Subcutaneous abdominal adipose tissue (tissue), 5 donors: ENCODE measurements at regions not wholly inside any gene's neighbourhood (a gene's known extent, or its start where the extent isn't known, plus 50 kb on each side); places are given as distances from the start of the nearest gene placed in this dataset.

Experiments
- H3K27ac ChIP-seq: one replicate; pipeline ENCODE4 v1.7.0; 2013; ENCODE audit warnings: low read depth, mild to moderate bottlenecking, inconsistent platforms, low read length, moderate library complexity
- H3K27me3 ChIP-seq, 5 donors: one replicate each; pipeline ENCODE4 v1.7.0; 2013; ENCODE audit warnings: low read length in 5 of 5, inconsistent platforms in 1 of 5; ENCODE audit not compliant: control insufficient read depth in 5 of 5, insufficient read depth in 4 of 5
- H3K36me3 ChIP-seq, 5 donors: one replicate each; pipeline ENCODE4 v1.7.0; 2013; ENCODE audit warnings: low read length in 5 of 5; ENCODE audit not compliant: control insufficient read depth in 5 of 5, insufficient read depth in 5 of 5
- H3K4me1 ChIP-seq, 5 donors: one replicate each; pipeline ENCODE4 v1.7.0; 2013; ENCODE audit warnings: low read length in 5 of 5, mild to moderate bottlenecking in 3 of 5, moderate library complexity in 1 of 5; ENCODE audit not compliant: control insufficient read depth in 5 of 5, insufficient read depth in 5 of 5
- H3K4me3 ChIP-seq, 5 donors: one replicate each; pipeline ENCODE4 v1.7.0; 2013; ENCODE audit warnings: low read length in 5 of 5, low read depth in 1 of 5
- H3K9ac ChIP-seq, 5 donors: one replicate each; pipeline ENCODE4 v1.7.0; 2013; ENCODE audit warnings: low read length in 5 of 5, mild to moderate bottlenecking in 4 of 5, moderate library complexity in 3 of 5
- H3K9me3 ChIP-seq, 5 donors: one replicate each; pipeline ENCODE4 v1.7.0; 2013; ENCODE audit warnings: low read length in 5 of 5; ENCODE audit not compliant: control insufficient read depth in 5 of 5
- donor health status: healthy.
- donor health status: healthy.
- donor health status: healthy.
- donor health status: healthy.
- donor health status: healthy.

- Histone ChIP-seq H3K4me1 (no peaks in the 10 kb centered on the region), H3K4me3 (no peak overlapping the region), H3K27ac (no peak overlapping the region), H3K9ac (no peak overlapping the region), H3K27me3 (no peaks in the 10 kb centered on the region), H3K36me3 (no peaks in the 10 kb centered on the region), H3K9me3 (peaks cover 0 to 9% (median 4%) of the 10 kb centered on the region in 5 donors)
Observed at GRCh38 chr2:193824474-193824873, 1629.7 kb upstream of the TMEFF2 start.

- H3K9me3 ChIP-seq = peaks cover 0 to 10% (median 4%) of the 10 kb centered on the region in 5 donors
- H3K36me3 ChIP-seq = no peaks in the 10 kb centered on the region
- no peak overlapping the region for H3K4me3 ChIP-seq
- no peaks in the 10 kb centered on the region for H3K4me1 ChIP-seq
- H3K27ac ChIP-seq = no peak overlapping the region
- H3K27me3 ChIP-seq = no peaks in the 10 kb centered on the region
- H3K9ac ChIP-seq = no peak overlapping the region
Observed at GRCh38 chr2:193818801-193819499, 1624.2 kb upstream of the TMEFF2 start.

DNA sequence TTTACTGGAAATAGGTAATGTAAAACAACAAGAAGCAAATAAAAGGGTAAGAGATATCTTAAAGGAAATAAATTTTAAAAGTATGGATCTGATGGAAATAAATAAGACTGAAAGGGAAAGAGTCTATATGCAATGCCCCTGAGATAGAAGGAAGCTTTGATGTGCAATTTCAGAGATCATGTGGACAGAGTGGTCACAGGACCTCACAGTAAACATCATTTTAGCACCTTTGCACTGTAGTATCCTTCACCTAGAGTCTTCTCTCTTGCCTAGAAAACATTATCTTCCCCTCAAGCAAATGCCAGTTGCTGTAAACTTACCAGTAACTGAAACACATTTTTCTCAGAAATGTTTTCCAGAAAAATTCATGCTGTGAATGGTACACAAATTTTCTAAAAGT lies 1621.3 kb upstream of the TMEFF2 start:
- Histone ChIP-seq H3K4me3 (no peak overlapping the region), H3K4me1 (no peaks in the 10 kb centered on the region), H3K27ac (no peak overlapping the region), H3K9me3 (peaks cover 0 to 10% (median 0%) of the 10 kb centered on the region in 5 donors), H3K36me3 (no peaks in the 10 kb centered on the region), H3K27me3 (no peaks in the 10 kb centered on the region), H3K9ac (no peak overlapping the region)

GRCh38 chr2:193810533-193810932 lies 1615.8 kb upstream of the TMEFF2 start:
- Histone ChIP-seq H3K9ac (no peak overlapping the region), H3K4me3 (no peak overlapping the region), H3K4me1 (no peaks in the 10 kb centered on the region), H3K36me3 (no peaks in the 10 kb centered on the region), H3K27me3 (no peaks in the 10 kb centered on the region), H3K9me3 (peaks cover 0 to 3% (median 0%) of the 10 kb centered on the region in 5 donors), H3K27ac (no peak overlapping the region)

DNA sequence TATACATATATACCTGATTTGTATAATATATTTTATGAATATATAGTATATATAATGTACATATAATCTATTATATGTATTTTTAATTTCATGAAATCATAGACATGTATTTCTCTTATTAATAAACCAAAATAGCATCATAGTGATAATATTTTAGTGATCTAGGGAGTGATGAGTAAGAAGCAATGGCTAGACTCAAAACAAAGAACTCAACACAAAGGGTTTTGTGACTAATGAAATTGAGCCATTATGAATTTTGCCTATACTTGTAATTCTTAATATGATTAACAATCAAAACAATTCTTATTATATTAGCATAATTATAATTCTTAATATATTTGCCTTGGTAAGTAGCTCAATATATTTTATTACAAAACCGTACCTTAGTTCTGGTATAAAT lies 1614.1 kb upstream of the TMEFF2 start:
- no peaks in the 10 kb centered on the region for H3K36me3 ChIP-seq
- H3K9me3 ChIP-seq = peaks cover 0 to 3% (median 0%) of the 10 kb centered on the region in 5 donors
- no peaks in the 10 kb centered on the region for H3K27me3 ChIP-seq
- no peak overlapping the region for H3K4me3 ChIP-seq
- H3K27ac ChIP-seq = no peak overlapping the region
- no peak overlapping the region for H3K9ac ChIP-seq
- H3K4me1 ChIP-seq = no peaks in the 10 kb centered on the region

DNA sequence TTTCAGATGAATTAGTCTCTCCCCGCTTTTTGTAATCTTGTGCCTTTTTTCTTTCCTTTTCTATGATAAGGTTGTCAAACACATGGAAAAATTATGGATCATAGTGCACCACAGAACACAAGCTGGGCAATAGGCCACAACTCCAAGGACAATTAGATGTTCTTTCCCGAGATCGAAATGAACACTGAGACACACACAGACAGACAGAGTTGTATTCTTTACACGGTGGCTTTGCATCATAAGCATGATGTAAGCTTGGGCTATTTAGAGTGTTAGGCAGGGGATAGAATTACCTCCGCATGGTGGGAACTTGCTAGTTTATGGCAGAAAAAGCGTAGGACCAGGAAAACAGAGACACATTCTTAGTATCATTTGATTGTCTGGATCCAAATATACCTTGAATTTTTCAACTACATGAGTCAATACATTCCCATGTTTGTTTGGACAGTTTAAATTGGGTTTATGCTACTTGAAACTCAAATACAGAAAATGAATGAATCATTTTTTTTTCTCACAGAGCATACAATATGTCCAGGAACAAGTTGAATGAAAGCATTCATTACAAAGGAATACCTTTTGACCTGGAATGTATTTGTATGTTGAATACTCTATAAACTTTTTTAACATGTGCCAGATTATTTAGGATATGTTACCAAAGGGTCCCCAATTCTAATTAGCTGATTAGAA lies 1611.5 kb upstream of the TMEFF2 start:
- H3K9me3 ChIP-seq = no peaks in the 10 kb centered on the region
- H3K9ac ChIP-seq = no peak overlapping the region
- no peaks in the 10 kb centered on the region for H3K36me3 ChIP-seq
- no peak overlapping the region for H3K27ac ChIP-seq
- no peak overlapping the region for H3K4me3 ChIP-seq
- no peaks in the 10 kb centered on the region for H3K27me3 ChIP-seq
- no peaks in the 10 kb centered on the region for H3K4me1 ChIP-seq

DNA sequence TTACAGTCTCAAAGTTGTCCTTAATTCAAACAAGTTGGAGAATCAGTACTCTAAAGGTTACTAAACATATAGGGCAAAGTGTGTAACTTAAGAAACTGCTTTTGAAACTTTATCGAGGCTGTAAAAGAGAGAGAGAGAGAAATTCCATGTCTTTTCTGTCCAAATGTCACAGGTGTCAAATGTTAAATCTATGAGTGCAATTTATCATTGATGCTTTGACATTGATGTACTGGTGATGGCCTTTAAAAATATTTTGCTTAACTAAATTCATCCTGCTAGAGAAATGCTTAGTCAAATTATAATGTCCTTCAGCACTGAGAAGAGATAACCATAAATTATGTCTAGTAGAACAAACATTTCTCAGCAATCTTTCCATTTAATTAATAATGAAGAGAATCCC lies 1602.1 kb upstream of the TMEFF2 start:
- Histone ChIP-seq H3K27me3 (no peaks in the 10 kb centered on the region), H3K4me1 (no peaks in the 10 kb centered on the region), H3K9me3 (no peaks in the 10 kb centered on the region), H3K9ac (no peak overlapping the region), H3K36me3 (no peaks in the 10 kb centered on the region), H3K27ac (no peak overlapping the region), H3K4me3 (no peak overlapping the region)

GRCh38 chr2:193793914-193794313 lies 1599.2 kb upstream of the TMEFF2 start:
- no peaks in the 10 kb centered on the region for H3K36me3 ChIP-seq
- H3K9ac ChIP-seq = no peak overlapping the region
- H3K4me1 ChIP-seq = no peaks in the 10 kb centered on the region

GRCh38 chr2:193783681-193784080 lies 1588.9 kb upstream of the TMEFF2 start:
- Histone ChIP-seq H3K27me3 (no peaks in the 10 kb centered on the region), H3K4me3 (no peak overlapping the region), H3K4me1 (no peaks in the 10 kb centered on the region), H3K36me3 (no peaks in the 10 kb centered on the region), H3K27ac (no peak overlapping the region), H3K9ac (no peak overlapping the region), H3K9me3 (no peaks in the 10 kb centered on the region)

More at GRCh38 chr2:193793914-193794313, 1599.2 kb upstream of the TMEFF2 start:
- Histone ChIP-seq H3K4me3 (no peak overlapping the region), H3K27ac (no peak overlapping the region), H3K9me3 (no peaks in the 10 kb centered on the region), H3K27me3 (no peaks in the 10 kb centered on the region)

DNA sequence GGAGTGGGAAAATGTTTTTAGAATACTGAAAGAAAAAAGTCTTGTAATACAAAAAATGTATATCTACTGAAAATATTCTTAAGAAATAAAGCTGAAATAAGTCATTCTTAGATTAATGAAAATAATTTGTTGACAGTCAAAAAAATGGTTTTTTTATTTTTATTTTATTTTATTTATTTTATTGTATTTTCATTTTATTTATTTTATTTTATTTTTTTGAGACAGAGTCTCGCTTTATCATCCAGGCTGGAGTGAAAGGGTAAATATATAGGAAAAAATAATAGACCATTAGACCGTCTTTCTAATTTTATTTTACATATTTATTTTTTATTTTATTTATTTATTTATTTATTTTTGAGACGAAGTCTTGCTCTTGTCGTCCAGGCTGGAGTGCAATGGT lies 1583.6 kb upstream of the TMEFF2 start:
- H3K9me3 ChIP-seq = no peaks in the 10 kb centered on the region
- H3K27ac ChIP-seq = no peak overlapping the region
- H3K9ac ChIP-seq = no peak overlapping the region
- no peaks in the 10 kb centered on the region for H3K27me3 ChIP-seq
- no peaks in the 10 kb centered on the region for H3K4me1 ChIP-seq
- no peak overlapping the region for H3K4me3 ChIP-seq
- H3K36me3 ChIP-seq = no peaks in the 10 kb centered on the region
